Cardiac septum (tissue), 1 donor: ENCODE measurements at regions not wholly inside any gene's neighbourhood (a gene's known extent, or its start where the extent isn't known, plus 50 kb on each side); places are given as distances from the start of the nearest gene placed in this dataset.

Experiments used
- DNase-seq: peaks from one replicate; pipeline ENCODE4 v3.0.0-alpha.2; 2020; ENCODE audit warnings: low spot score
- intact Hi-C: fragments of 100-400 bp; cut with DNase I; formaldehyde crosslinking; loops from one replicate; pipeline ENCODE4 v1.14.0; 2022
- donor health status: DM: no; HTN: no; CAD: no.

DNA sequence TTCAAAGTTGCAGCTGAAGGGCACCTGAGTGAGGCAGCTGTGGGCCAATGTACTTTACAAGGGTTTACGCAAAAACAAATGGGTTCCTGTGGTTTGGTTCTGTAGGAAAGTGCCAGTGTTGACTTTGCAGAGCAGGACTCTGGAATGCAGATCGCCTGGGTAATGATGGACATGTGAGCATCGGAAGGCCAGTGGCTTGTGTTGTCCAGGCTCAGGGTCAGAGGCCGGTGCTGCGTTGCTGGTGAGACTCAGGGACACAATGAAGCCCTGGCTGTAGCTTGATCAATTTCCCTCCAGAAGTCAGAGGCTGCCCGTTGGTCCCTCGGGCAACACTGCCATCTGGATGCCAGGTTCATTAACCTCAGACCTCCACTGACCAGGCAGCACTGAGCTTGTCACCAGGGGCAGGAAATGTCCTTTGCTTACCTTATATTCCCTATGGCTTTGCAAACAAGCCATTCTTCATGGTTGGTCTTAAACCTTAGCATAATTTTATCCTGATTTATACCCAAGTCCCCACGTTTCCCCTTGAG, 753.4 kb downstream of the QKI start:
- DNase-seq, result no peak
- intact Hi-C loops, result no loop called here

DNA sequence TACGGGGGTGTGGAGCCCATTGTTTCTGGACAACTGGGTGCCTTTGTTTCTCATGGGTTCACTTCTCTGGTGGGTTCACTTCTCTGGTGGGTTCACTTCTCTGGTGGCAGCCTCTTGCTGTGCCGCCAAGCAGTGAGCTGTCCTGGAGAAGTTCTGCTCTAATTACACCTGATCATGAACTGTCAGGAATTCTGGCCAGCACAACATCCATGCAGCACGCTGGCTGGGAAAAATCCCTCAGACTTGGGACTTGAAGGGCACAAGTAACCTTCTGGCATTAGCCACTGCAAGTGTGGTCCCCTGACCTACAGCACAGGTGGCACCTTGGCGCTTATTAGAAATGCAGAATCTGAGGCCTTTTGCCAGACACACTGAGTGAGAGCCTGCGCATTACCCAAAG, 752.5 kb downstream of the QKI start:
- DNase-seq, result no peak
- intact Hi-C loops, result no loop called here

DNA sequence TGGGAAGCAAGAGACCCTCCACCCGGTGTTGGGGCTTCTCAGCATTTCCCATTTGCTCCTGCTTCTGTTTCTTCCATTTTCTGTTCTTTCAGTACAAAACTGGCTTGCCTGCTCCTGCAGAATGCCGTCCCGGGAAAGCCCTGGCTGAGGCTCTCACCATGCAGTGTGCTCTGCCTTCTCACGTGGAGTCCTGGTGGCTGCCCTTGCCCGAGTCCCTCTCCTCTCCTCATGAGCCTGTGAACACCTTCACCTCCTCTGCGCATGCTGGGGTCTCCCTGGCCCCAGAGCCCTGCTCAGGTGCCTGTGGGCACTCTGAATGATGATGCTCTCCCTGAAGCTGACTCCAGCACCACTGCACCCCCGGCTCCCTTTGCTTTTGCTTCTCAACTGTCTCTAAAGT, 752.0 kb downstream of the QKI start:
- DNase-seq, result no peak
- intact Hi-C loops, result no loop called here

DNA sequence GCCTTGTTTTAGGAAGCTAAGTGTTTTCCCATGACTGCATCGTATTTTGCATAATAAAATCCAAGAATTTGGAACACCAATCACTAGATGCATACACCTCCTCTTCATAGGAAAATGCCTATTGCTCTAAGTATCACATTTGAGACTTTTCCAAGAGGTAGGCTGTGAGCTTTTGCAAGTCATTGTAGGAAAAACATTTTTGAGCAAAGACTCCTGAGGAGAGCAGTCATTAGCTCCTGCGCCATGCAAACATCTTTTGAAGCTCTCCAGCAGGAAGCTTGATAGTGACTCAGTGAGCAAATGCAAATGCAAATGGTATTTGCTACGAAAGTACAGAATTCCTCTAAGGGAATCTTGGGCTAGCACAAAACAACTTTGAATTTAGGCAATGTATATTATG, 750.4 kb downstream of the QKI start:
- intact Hi-C loops, result no loop called here
- DNase-seq, result no peak

DNA sequence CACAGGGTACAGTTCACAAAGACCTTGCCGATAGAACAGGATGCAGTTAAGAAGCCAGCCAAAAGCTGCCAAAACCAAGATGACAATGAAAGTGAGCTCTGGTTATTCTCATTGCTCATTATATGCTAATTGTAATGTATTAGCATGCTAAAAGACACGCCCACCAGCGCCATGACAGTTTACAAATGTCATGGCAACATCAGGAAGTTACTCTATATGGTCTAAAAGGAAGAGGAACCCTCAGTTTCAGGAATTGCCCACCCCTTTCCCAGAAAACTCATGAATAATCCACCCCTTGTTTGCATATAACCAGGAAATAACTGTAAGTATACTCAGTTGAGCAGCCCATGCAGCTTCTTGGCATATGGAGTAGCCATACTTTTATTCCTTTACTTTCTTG, 748.7 kb downstream of the QKI start:
- intact Hi-C loops, result no loop called here
- DNase-seq, result no peak

DNA sequence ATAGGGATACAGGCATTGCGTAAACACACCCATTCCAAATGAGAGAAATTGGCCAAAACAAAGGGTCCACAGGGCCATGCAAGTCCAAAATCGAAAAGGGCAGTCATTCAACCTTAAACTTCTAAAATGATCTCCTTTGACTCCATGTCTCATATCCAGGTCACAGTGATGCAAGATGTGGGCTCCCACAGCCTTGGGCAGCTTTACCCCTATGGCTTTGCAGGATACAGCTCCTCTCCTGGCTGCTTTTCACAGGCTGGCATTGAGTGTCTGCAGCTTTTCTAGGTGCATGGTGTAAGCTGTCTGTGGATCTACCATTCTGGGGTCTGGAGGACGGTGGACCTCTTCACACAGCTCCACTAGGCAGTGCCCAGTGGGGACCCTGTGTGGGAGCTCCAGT, 744.5 kb downstream of the QKI start:
- DNase-seq, result no peak
- intact Hi-C loops, result no loop called here

DNA sequence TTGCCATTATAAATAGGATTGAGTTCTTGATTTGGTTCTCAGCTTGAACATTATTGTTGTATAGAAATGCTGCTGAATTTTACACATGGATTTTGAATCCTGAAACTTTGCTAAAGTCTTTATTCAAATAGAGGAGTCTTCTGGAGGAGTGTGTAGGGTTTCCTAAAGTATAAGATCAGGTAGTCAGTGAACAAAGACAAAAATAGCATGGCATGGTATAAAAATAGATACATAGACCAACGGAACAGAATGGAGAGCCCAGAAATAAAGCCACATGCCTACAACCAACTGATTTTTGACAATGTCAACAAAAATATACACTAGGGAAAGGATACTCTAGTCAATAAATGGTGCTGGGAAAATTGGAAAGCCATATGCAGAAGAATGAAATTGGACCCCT, 740.1 kb downstream of the QKI start:
- no peak for DNase-seq
- intact Hi-C loops, result loop anchor here (5.0 kb wide), 2 partner anchors 47 to 407 kb away; no protein-coding TSS in a partner anchor

DNA sequence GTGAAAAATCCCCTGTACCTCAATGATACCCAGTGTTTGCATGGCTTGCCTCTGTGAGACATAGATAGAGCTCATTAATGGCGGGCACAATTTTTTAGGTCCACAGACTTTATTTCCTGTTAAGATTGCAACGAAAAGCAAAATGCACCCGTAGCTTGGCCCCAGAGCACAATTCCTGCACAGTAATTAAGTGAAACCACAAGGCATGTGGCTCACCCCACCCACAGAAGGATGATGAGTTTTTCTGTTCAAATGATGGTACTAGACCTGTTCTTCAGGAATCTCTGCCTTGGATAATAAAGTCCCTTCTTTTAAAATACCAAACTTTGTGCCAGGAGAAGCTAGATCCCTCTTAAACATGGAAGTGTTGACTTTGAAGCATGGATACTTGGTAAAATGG, 738.1 kb downstream of the QKI start:
- no peak for DNase-seq
- intact Hi-C loops, result loop anchor here (5.0 kb wide), 2 partner anchors 45 to 405 kb away; no protein-coding TSS in a partner anchor

DNA sequence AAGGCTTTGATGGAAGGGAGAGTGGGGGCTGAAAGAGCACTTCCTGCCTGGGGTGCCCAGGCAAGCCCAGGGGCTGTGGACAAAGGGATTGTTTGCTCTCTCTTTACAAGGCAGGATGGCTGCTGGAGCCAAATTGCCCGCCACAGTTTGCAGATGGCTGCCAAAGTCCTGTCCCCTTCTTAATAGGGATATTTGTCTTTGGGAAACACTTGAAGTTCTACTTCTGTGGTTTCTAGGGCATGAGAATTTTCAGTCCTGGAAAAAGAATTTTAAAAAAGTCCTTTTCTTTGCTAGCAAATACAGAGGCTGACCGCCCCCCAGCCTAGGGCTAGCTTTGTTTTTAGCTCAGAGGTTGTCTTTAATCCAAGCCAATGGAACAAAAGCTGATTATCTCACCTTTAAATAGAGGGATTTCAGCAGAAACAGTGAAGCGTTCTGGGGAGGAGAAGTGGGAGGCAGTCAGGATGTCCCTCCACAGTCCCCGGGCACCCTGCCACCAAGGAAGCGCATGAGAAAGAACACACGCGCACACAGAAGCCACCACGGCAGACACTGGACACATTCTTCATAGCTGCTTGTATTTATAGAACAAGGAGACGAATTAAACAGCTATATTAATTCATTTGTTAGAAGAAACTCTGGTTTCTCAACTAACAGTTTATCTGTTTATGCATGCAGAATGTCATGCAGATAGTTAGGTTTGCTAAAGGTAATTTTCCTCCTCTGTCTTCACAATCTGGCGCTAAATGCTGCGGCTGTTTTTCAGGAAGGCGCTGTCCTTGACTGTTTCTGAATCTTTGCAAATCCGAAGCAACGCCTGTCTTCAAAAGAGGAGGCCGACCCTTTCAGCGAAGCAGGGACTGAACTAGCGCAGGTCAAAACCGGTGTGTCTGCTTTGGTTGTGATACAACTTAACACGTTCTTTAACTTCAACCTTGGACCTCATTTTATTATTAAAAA, 736.9 kb downstream of the QKI start:
- intact Hi-C loops, result loop anchor here (5.0 kb wide), 2 partner anchors 44 to 404 kb away; no protein-coding TSS in a partner anchor
- DNase-seq, result peak; percentile 80

DNA sequence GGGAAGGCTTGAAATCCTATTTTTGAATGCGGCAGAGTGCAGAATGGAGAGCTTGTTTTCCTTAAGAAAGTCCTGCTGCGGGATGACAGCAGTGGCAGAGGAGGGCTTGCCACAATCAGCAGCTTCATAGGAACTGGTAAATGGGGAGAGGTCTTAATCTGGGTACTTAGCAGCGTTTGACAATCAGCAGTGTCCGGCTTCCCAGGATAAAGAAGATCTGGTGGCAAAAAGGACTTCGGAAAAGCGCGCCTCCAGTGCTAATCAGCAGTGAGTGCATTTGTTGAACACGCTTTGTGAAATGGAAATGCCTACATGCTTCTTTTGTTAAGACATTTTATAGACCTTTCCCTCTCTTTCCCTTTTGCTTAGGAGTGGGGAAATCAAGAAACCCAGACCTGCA, 735.7 kb downstream of the QKI start:
- intact Hi-C loops, result loop anchor here (5.0 kb wide), 2 partner anchors 43 to 403 kb away; no protein-coding TSS in a partner anchor

DNA sequence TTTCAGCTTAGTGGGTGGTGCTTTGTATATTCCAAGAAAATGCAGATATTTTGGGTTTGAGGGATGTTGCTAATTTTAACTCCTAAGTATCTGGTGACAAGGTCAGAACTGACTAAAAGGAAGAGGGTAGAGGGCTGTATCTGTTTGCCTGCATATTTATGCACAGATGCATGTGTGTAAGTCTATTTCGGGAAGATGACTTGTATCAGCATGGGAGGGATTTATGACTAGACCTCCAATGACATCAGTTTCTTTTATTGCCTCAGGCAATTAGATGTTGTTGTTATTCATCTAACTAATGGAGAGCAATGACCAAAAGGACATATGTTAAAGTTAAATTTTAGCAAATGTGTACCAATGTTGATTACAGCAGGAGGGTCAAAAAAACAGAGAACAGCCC, 734.3 kb downstream of the QKI start:
- intact Hi-C loops, result no loop called here
- no peak for DNase-seq

More for the DNA sequence above, 735.7 kb downstream of the QKI start:
- DNase-seq, result no peak

DNA sequence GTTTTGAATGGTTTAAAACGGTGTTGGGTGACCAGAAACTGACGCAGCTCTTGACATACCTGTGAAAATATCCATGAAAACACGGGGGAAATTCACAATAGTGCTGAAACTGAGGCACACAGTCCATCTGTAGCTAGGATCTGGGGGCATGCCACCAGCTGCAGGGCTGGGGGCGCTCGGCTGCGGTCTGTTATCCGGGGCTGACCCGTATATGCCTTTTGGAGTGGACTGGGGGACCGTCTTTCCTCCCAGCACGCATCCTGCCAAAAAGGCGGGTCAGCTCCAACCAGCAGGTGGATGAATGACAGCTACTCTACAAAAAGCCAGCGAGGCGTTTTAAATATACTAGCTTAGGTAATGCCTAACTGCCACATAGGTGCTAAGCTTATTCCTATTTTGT, 729.8 kb downstream of the QKI start:
- DNase-seq, result no peak
- intact Hi-C loops, result no loop called here

DNA sequence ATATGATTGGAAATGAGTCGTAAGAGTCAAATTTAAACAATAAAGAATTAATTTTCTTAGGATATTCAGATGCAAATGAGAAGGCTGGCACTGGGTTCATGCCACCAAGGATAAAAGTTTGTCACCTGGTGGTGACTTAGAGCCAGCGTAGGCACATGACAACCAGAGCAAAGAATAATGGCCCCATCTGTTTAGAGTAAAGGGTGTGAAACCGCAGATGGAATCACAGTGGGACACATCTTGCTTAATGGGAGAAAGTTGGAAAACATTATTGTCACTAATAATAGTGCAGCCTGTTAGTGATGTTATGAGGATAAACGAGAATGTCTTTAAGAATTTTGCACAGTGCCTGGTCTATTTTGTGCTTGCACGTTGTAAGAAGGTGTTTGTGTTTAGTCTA, 727.8 kb downstream of the QKI start:
- DNase-seq, result no peak
- intact Hi-C loops, result no loop called here

DNA sequence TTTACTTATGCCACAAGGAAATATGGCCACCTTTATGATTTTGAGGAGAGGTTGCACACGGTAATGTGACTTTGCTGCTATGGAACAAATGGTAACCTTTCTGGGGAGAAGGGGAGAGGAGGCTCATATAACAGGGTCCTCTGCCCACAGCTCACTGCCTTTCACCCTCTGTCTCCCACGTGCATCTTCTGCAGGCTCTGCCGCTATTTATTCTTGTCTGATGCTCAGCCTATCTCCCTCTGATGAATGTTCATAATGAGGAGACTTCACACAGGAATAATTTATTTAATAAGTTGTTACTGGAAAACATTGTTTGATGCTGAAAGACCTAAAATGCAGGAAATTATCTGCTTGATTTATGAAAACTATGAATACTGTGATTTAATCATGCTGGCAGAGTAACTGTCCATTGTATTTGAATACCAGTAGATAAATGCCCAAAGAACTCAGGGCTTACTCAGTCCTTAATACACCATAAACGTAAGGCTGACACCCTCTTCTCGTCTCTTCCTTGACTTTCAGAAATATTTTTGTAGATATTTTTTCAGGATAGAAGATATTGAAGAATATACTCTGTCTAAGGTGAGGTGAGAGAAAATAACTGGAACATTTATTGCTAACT, 721.1 kb downstream of the QKI start:
- DNase-seq, result no peak
- intact Hi-C loops, result no loop called here

DNA sequence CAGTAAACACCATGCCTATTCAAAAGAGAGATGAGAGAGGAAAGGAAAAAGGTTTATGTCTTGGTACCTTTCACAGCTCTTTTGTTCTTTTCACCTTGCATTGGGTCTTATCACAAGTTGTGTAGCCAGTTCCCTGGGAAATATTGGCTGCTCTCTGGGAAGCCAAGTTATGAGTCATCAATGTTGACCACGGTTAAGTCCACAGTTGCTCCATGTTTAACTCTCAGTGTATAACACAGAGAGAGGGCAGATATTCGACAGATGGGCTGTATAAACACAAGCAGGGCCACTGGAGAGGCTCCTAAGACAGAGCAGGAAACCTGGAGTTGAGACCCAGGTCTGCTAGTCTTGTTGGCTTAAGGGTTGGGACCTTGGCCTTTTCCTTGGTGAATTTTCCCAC, 718.6 kb downstream of the QKI start:
- intact Hi-C loops, result no loop called here
- DNase-seq, result no peak

DNA sequence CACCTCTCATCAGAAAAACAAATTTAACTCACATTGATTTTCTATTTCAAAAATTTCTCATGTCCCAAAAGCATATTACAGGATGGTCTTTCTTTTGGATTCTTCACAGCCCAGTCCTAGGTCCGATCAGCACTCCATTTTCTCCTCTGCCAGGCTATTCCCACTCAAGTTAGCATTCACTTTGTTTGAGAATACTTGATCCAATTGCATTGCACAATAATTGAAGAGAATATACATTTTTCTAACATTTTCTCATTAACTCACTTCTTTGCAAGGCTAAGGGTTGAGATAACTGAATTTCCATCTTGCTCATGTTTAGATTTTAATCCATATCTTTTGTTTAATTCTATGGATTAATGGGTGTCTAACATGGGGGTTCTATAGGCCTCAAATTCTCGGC, 716.1 kb downstream of the QKI start:
- DNase-seq, result no peak
- intact Hi-C loops, result no loop called here

DNA sequence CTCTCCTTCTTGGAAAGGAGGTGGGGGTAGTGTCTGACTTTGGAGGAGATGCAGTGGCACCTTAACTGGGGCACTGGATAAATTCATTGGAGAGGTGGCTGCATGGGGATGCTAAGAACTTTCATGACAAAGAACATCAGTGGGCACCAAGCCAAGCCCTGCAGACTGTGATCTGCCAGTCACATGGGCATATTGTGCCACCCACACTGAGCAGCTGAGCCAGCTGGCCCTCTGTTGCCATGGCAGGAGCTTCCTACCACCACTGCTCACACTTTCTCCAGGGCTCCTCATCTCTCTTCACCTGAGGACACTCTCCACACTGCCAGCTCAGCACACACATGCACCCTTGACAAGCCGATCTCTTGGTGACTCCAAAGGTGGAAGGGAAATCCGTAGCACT, 715.6 kb downstream of the QKI start:
- intact Hi-C loops, result no loop called here
- no peak for DNase-seq

DNA sequence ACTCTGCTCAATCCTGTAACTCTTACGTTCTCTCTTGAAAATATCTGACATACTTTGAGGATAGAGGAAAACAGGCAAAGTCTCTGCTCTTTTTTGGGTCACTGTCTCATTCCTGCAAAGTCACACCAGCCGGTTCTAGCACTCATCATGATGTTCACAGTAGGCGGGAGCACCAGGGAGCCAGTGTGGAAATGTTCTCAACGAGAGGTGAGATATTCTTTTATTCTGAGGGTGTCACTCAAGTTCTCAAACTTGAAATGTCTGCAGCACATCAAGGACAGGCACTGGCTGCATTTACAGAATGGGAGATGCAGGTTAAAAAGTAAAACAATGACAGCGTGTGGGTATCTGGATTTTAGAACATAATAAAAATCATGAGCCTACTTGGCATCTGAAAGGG, 714.7 kb downstream of the QKI start:
- intact Hi-C loops, result no loop called here
- no peak for DNase-seq

DNA sequence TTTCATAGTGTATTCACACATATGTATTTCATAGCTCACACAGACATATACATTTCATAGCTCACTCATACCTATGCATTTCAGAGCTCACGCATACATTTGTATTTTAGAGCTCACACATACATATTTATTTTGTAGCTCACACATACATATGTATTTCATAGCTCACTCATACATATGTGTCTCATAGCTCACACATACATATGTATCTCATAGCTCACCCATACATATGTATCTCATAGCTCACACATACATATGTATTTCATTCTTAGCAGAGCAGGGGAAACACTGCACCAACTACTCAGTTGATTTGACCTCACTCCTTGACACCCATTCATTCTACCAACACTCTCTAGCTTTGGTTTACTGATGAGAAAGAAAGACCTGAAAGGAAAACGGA, 713.6 kb downstream of the QKI start:
- DNase-seq, result no peak
- intact Hi-C loops, result no loop called here

DNA sequence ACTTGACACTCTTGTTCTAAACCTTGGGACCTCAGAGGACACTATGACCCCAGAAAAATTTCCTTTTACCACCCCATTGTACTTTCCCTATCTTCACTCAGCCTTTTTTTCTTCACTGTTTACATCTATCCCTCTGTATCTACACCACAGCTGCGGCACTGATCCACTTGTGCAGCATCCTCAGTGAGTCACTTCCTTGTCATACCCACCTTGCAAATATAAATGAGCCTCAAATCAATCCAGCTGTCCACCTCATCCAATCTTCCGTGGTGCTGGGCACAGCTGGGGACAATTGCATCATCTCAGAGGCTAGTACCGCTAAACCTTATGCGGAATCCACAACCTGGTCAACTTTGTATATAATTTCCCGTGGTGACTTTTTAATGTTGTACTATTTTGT, 710.5 kb downstream of the QKI start:
- intact Hi-C loops, result no loop called here
- DNase-seq, result no peak

DNA sequence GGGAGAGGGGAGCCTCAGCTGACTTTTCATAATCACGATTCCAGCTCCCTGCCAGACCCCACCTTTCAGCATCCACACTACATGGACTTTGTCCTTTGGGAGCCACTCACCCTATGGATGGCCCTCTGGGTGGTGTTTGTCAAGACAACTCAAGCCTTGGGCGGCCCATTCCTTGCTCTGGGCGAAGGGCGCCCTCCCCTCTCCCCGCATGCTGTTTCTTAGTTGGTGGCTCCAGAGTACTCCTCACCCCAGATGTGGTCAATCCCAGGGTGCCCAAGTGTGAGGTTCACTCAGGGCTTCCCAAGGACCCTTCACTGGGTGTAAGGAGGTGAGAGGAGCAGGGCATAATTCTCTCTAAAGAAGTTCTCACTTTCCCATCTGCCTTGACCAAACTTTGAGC, 710.0 kb downstream of the QKI start:
- no peak for DNase-seq
- intact Hi-C loops, result no loop called here
